OCI-LY1 (cell line): ENCODE measurements at regions not wholly inside any gene's neighbourhood (a gene's known extent, or its start where the extent isn't known, plus 50 kb on each side); places are given as distances from the start of the nearest gene placed in this dataset.

Experiments
- H2AFZ ChIP-seq: fragments of 200-600 bp; sonication (generic), shearing (Covaris generic); 2 replicates; pipeline ENCODE4 v1.6.0; 2014; ENCODE audit warnings: antibody characterized with exemption, mild to moderate bottlenecking, low read length
- H3F3A ChIP-seq: fragments of 200-600 bp; sonication (generic), shearing (Covaris generic); 2 replicates; pipeline ENCODE4 v1.6.0; 2014; ENCODE audit warnings: mild to moderate bottlenecking, antibody characterized with exemption, low read length, moderate library complexity; ENCODE audit not compliant: insufficient read depth
- H3K27ac ChIP-seq: fragments of 200-600 bp; sonication (generic); 2 replicates; pipeline ENCODE4 v1.5.1; 2014; ENCODE audit warnings: low read length, mixed run types, mild to moderate bottlenecking, low read depth; ENCODE audit not compliant: poor library complexity, severe bottlenecking
- H3K27me3 ChIP-seq: fragments of 200-600 bp; sonication (generic); 2 replicates; pipeline ENCODE4 v1.6.0; 2014; ENCODE audit warnings: antibody characterized with exemption, mild to moderate bottlenecking, low read length, moderate library complexity; ENCODE audit not compliant: insufficient read depth
- H3K36me3 ChIP-seq: fragments of 200-600 bp; sonication (generic); 2 replicates; pipeline ENCODE4 v1.6.1; 2014; ENCODE audit warnings: mild to moderate bottlenecking, antibody characterized with exemption, low read length, moderate library complexity, mixed read lengths; ENCODE audit not compliant: insufficient read depth
- H3K4me1 ChIP-seq: fragments of 200-600 bp; sonication (generic); 2 replicates; pipeline ENCODE4 v1.5.1; 2014; ENCODE audit warnings: mild to moderate bottlenecking, low read length, moderate library complexity; ENCODE audit not compliant: insufficient read depth, severe bottlenecking
- H3K4me2 ChIP-seq: fragments of 200-600 bp; sonication (generic), shearing (Covaris generic); 2 replicates; pipeline ENCODE4 v1.6.1; 2014; ENCODE audit warnings: low read length
- H3K4me3 ChIP-seq: fragments of 200-600 bp; sonication (generic); 2 replicates; pipeline ENCODE4 v1.5.1; 2014; ENCODE audit warnings: low read length, low read depth, mild to moderate bottlenecking, mixed read lengths; ENCODE audit not compliant: poor library complexity, severe bottlenecking
- H3K79me2 ChIP-seq: fragments of 200-600 bp; shearing (Covaris generic); 2 replicates; pipeline ENCODE4 v1.6.1; 2016; ENCODE audit warnings: mixed run types, low read length, mixed read lengths; ENCODE audit not compliant: insufficient read depth
- H3K9ac ChIP-seq: fragments of 200-600 bp; sonication (generic), shearing (Covaris generic); 2 replicates; pipeline ENCODE4 v1.6.1; 2014; ENCODE audit warnings: mild to moderate bottlenecking, low read length, mixed read lengths
- H3K9me2 ChIP-seq: fragments of 200-600 bp; sonication (generic), shearing (Covaris generic); 2 replicates; pipeline ENCODE4 v1.6.1; 2014; ENCODE audit warnings: low read depth, mild to moderate bottlenecking, low read length, mixed read lengths
- H3K9me3 ChIP-seq: fragments of 200-600 bp; shearing (Covaris generic); 2 replicates; pipeline ENCODE4 v1.6.1; 2014; ENCODE audit warnings: low read length, mixed read lengths
- H4K20me1 ChIP-seq: fragments of 200-600 bp; sonication (generic), shearing (Covaris generic); 2 replicates; pipeline ENCODE4 v1.6.0; 2016; ENCODE audit warnings: mild to moderate bottlenecking, low read length; ENCODE audit not compliant: insufficient read depth
- EZH2 ChIP-seq: fragments of 200-600 bp; sonication (generic), shearing (Covaris generic); IDR thresholded peaks from 2 replicates; pipeline ENCODE4 v1.8.0; 2017; ENCODE audit warnings: borderline replicate concordance, mixed run types, mild to moderate bottlenecking, antibody characterized with exemption, low read length, moderate library complexity, mixed read lengths
- TF ChIP-seq, protein P1 (sequence below): fragments of 200-600 bp; sonication (generic), shearing (Covaris generic); IDR thresholded peaks from 2 replicates; pipeline ENCODE4 v1.5.1; 2017; ENCODE audit warnings: mild to moderate bottlenecking, antibody characterized with exemption, low read length, moderate library complexity, mixed read lengths

- Histone ChIP-seq H3K4me1 (no peaks in the 10 kb centered on the region), H3K27me3 (no peaks in the 10 kb centered on the region), H4K20me1 (no peaks in the 10 kb centered on the region), H3K9me2 (no peaks in the 10 kb centered on the region), H3K27ac (no peak overlapping the region), H3K36me3 (no peaks in the 10 kb centered on the region), H2AFZ (no peak overlapping the region), H3K4me3 (no peak overlapping the region), H3K9ac (no peak overlapping the region), H3K4me2 (no peak overlapping the region), H3F3A (no peaks in the 10 kb centered on the region), H3K79me2 (no peaks in the 10 kb centered on the region), H3K9me3 (no peaks in the 10 kb centered on the region)
- TF ChIP-seq EZH2, result no peak
- TF ChIP-seq, protein P1, sequence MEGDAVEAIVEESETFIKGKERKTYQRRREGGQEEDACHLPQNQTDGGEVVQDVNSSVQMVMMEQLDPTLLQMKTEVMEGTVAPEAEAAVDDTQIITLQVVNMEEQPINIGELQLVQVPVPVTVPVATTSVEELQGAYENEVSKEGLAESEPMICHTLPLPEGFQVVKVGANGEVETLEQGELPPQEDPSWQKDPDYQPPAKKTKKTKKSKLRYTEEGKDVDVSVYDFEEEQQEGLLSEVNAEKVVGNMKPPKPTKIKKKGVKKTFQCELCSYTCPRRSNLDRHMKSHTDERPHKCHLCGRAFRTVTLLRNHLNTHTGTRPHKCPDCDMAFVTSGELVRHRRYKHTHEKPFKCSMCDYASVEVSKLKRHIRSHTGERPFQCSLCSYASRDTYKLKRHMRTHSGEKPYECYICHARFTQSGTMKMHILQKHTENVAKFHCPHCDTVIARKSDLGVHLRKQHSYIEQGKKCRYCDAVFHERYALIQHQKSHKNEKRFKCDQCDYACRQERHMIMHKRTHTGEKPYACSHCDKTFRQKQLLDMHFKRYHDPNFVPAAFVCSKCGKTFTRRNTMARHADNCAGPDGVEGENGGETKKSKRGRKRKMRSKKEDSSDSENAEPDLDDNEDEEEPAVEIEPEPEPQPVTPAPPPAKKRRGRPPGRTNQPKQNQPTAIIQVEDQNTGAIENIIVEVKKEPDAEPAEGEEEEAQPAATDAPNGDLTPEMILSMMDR, result no peak
These were observed 186.5 kb upstream of the TMEM72 start for GRCh38 chr10:44724415-44725174.

GRCh38 chr10:44725404-44725803 is 185.7 kb upstream of the TMEM72 start:
- Histone ChIP-seq H3K9me2 (no peaks in the 10 kb centered on the region), H3K4me2 (no peak overlapping the region), H2AFZ (no peak overlapping the region), H3K79me2 (no peaks in the 10 kb centered on the region), H3K9me3 (no peaks in the 10 kb centered on the region), H3K27me3 (no peaks in the 10 kb centered on the region), H3K4me3 (no peak overlapping the region), H4K20me1 (no peaks in the 10 kb centered on the region), H3K9ac (no peak overlapping the region), H3F3A (no peaks in the 10 kb centered on the region), H3K27ac (no peak overlapping the region), H3K4me1 (no peaks in the 10 kb centered on the region), H3K36me3 (no peaks in the 10 kb centered on the region)
- TF ChIP-seq, protein P1, result no peak
- TF ChIP-seq EZH2, result no peak

GRCh38 chr10:44731283-44731682 is 179.9 kb upstream of the TMEM72 start:
- TF ChIP-seq EZH2, result no peak
- TF ChIP-seq, protein P1, result no peak
- H2AFZ ChIP-seq, result no peak overlapping the region
- H3K4me2 ChIP-seq, result no peak overlapping the region

More at GRCh38 chr10:44731283-44731682, 179.9 kb upstream of the TMEM72 start:
- H3K27me3 ChIP-seq, result no peaks in the 10 kb centered on the region
- H3K4me3 ChIP-seq, result no peak overlapping the region
- no peaks in the 10 kb centered on the region for H3K79me2 ChIP-seq
- no peaks in the 10 kb centered on the region for H3F3A ChIP-seq
- H3K4me1 ChIP-seq, result no peaks in the 10 kb centered on the region
- H3K9me2 ChIP-seq, result no peaks in the 10 kb centered on the region
- no peaks in the 10 kb centered on the region for H3K9me3 ChIP-seq
- H3K36me3 ChIP-seq, result no peaks in the 10 kb centered on the region
- H3K9ac ChIP-seq, result no peak overlapping the region
- no peaks in the 10 kb centered on the region for H4K20me1 ChIP-seq
- H3K27ac ChIP-seq, result no peak overlapping the region
